GM12878 (cell line): ENCODE measurements at regions not wholly inside any gene's neighbourhood (a gene's known extent, or its start where the extent isn't known, plus 50 kb on each side); places are given as distances from the start of the nearest gene placed in this dataset.

Source experiments
- CHD2 ChIP-seq: IDR thresholded peaks from 2 replicates; pipeline ENCODE4 v1.6.1; 2011; ENCODE audit warnings: low read depth, low read length, improper control_type of control experiment, borderline replicate concordance
- EP300 ChIP-seq, 2 experiments: fragments of 150-350 bp in 1 of 2; IDR thresholded peaks; 2 replicates each; pipeline ENCODE4 v1.6.1; 2011 to 2012; ENCODE audit warnings: low read depth in 2 of 2, low read length in 2 of 2, borderline replicate concordance in 1 of 2, improper control_type of control experiment in 1 of 2, inconsistent platforms in 1 of 2; ENCODE audit not compliant: control insufficient read depth in 1 of 2
- EZH2 ChIP-seq: IDR thresholded peaks from 2 replicates; pipeline ENCODE4 v1.6.1; 2012; ENCODE audit warnings: low read depth, mild to moderate bottlenecking, control low read depth, inconsistent platforms, low read length, borderline replicate concordance; ENCODE audit not compliant: control insufficient read depth
- FOS ChIP-seq: IDR thresholded peaks from 3 replicates; pipeline ENCODE4 v1.6.1; 2011; ENCODE audit warnings: borderline replicate concordance; ENCODE audit not compliant: insufficient read length; ENCODE audit errors: extremely low read depth
- HDAC2 ChIP-seq: fragments of 200-600 bp; sonication (generic); IDR thresholded peaks from 2 replicates; pipeline ENCODE4 v1.6.1; 2017
- SIN3A ChIP-seq: IDR thresholded peaks from 2 replicates; pipeline ENCODE4 v1.6.1; 2012; ENCODE audit warnings: low read depth, low read length, improper control_type of control experiment
- SPI1 ChIP-seq: IDR thresholded peaks from 2 replicates; pipeline ENCODE4 v1.6.1; 2011; ENCODE audit warnings: low read depth, mild to moderate bottlenecking, low read length, moderate library complexity, borderline replicate concordance; ENCODE audit not compliant: insufficient read depth
- TF ChIP-seq, protein P1 (sequence below), 3 experiments: IDR thresholded peaks in 2 of 3; conservative IDR thresholded peaks in 1 of 3; 2 replicates each; pipeline ENCODE4 v1.5.1; 2011; ENCODE audit warnings: low read depth in 3 of 3, low read length in 3 of 3, mild to moderate bottlenecking in 3 of 3, control low read depth in 2 of 3, moderate library complexity in 2 of 3, inconsistent platforms in 1 of 3, mixed read lengths in 1 of 3; ENCODE audit not compliant: control insufficient read depth in 2 of 3, insufficient read depth in 1 of 3; ENCODE audit errors: extremely low read depth in 1 of 3

DNA sequence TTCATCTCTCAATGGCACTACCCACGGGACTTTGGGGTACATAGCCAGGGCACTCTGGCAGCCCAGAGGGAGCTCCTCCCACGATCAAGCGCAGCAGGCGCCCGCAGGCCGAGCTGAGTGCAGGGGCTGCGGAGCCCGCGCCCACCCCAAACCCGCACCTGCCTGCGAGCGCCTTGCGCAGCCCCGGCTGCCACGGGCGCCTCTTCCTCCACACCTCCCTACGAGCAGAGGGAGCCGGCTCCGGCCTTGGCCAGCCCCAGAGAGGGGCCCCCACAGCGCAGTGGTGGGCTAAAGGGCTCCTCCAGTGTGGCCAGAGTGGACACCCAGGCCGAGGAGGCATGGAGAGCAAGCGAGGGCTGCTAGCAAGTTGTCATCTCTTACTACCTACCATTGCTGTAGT is 165.2 kb downstream of the UBE2E3 start:
- TF ChIP-seq EZH2 (no peak), FOS (no peak), HDAC2 (no peak), EP300 (IDR thresholded peaks at IDR 0.05; ENCODE audit: borderline replicate concordance in 1 of 2, control insufficient read depth in 1 of 2, low read depth in 2 of 2, low read length in 2 of 2) (no peak), CHD2 (no peak), SIN3A (no peak), SPI1 (no peak)
- TF ChIP-seq, protein P1, sequence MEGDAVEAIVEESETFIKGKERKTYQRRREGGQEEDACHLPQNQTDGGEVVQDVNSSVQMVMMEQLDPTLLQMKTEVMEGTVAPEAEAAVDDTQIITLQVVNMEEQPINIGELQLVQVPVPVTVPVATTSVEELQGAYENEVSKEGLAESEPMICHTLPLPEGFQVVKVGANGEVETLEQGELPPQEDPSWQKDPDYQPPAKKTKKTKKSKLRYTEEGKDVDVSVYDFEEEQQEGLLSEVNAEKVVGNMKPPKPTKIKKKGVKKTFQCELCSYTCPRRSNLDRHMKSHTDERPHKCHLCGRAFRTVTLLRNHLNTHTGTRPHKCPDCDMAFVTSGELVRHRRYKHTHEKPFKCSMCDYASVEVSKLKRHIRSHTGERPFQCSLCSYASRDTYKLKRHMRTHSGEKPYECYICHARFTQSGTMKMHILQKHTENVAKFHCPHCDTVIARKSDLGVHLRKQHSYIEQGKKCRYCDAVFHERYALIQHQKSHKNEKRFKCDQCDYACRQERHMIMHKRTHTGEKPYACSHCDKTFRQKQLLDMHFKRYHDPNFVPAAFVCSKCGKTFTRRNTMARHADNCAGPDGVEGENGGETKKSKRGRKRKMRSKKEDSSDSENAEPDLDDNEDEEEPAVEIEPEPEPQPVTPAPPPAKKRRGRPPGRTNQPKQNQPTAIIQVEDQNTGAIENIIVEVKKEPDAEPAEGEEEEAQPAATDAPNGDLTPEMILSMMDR (IDR thresholded peaks at IDR 0.05 in 2 of 3, conservative IDR thresholded peaks at IDR 0.05 in 1 of 3; ENCODE audit: control insufficient read depth in 2 of 3, extremely low read depth in 1 of 3, insufficient read depth in 1 of 3, low read depth in 3 of 3, low read length in 3 of 3), result no peak
